Liver (tissue), 3 donors: ENCODE measurements at regions not wholly inside any gene's neighbourhood (a gene's known extent, or its start where the extent isn't known, plus 50 kb on each side); places are given as distances from the start of the nearest gene placed in this dataset.

Source experiments
- CTCF ChIP-seq: fragments of 150-350 bp; IDR thresholded peaks from 2 replicates; pipeline ENCODE4 v1.5.1; 2017; ENCODE audit warnings: improper control_type of control experiment, low read depth, low read length; ENCODE audit not compliant: missing input control
- NR2F2 ChIP-seq: IDR thresholded peaks from 2 replicates; pipeline ENCODE4 v1.6.1; 2016; ENCODE audit warnings: antibody characterized with exemption
- SP1 ChIP-seq: IDR thresholded peaks from 2 replicates; pipeline ENCODE4 v1.6.1; 2018; ENCODE audit warnings: antibody characterized with exemption, mild to moderate bottlenecking
- TF ChIP-seq, protein P1 (sequence below): IDR thresholded peaks from 2 replicates; pipeline ENCODE4 v1.6.1; 2016; ENCODE audit warnings: antibody characterized with exemption, mild to moderate bottlenecking
- donor health status: healthy.
- donor health status: healthy.

DNA sequence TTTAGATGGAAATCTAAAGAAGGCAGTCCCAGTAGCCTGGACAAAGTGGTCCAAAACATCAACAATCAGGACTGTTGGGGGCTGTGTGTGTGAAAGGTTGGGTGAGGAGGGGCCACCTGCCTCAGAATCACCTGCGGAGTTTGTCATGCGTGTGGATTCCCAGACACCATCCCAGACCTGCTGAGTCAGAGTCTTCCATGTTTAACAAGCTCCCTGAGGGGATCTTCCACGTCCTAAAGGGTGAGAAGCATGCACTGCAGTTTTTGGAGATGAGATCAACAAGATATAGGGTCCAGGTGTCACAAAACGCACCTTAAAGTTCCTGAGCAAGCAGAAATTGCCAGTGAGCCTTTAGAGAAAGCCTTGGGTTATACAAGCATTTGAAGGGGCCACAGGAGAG, 207.0 kb upstream of the FAM9B start:
- no peak for TF ChIP-seq CTCF
- TF ChIP-seq NR2F2: no peak
- no peak for TF ChIP-seq SP1
- TF ChIP-seq, protein P1, sequence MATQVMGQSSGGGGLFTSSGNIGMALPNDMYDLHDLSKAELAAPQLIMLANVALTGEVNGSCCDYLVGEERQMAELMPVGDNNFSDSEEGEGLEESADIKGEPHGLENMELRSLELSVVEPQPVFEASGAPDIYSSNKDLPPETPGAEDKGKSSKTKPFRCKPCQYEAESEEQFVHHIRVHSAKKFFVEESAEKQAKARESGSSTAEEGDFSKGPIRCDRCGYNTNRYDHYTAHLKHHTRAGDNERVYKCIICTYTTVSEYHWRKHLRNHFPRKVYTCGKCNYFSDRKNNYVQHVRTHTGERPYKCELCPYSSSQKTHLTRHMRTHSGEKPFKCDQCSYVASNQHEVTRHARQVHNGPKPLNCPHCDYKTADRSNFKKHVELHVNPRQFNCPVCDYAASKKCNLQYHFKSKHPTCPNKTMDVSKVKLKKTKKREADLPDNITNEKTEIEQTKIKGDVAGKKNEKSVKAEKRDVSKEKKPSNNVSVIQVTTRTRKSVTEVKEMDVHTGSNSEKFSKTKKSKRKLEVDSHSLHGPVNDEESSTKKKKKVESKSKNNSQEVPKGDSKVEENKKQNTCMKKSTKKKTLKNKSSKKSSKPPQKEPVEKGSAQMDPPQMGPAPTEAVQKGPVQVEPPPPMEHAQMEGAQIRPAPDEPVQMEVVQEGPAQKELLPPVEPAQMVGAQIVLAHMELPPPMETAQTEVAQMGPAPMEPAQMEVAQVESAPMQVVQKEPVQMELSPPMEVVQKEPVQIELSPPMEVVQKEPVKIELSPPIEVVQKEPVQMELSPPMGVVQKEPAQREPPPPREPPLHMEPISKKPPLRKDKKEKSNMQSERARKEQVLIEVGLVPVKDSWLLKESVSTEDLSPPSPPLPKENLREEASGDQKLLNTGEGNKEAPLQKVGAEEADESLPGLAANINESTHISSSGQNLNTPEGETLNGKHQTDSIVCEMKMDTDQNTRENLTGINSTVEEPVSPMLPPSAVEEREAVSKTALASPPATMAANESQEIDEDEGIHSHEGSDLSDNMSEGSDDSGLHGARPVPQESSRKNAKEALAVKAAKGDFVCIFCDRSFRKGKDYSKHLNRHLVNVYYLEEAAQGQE: no peak
